ENCODE measurements at regions not wholly inside any gene's neighbourhood (a gene's known extent, or its start where the extent isn't known, plus 50 kb on each side); places are given as distances from the start of the nearest gene placed in this dataset.

GRCh38 chr12:128077917-128078298 is 189.1 kb upstream of the TMEM132C start:
- Mint-ChIP-seq H3K27ac (no peak overlapping the region), H3K36me3 (ENCODE audit: low read depth) (peaks cover 50% of the 10 kb centered on the region), H3K27me3 (ENCODE audit: insufficient read depth, low read depth, poor library complexity) (peaks cover 8% of the 10 kb centered on the region), H3K4me1 (no peaks in the 10 kb centered on the region), H3K4me3 (no peak overlapping the region), H3K9me3 (peaks cover 100% of the 10 kb centered on the region)
- ATAC-seq = no peak
- Histone ChIP-seq H3K79me2 (replicated peaks; ENCODE audit: insufficient read depth) (no peaks in the 10 kb centered on the region), H4K20me1 (replicated peaks; ENCODE audit: insufficient read depth) (no peaks in the 10 kb centered on the region), H3K27me3 (ENCODE audit: insufficient read depth) (no peaks in the 10 kb centered on the region), H3K4me1 (ENCODE audit: insufficient read depth) (no peaks in the 10 kb centered on the region), H3K36me3 (ENCODE audit: insufficient read depth) (no peaks in the 10 kb centered on the region), H2AFZ (no peak overlapping the region), H3K4me2 (no peak overlapping the region), H3K9me2 (ENCODE audit: insufficient read depth) (no peaks in the 10 kb centered on the region), H3K27ac (ENCODE audit: low read depth) (no peak overlapping the region), H3F3A (replicated peaks; ENCODE audit: low read depth) (no peaks in the 10 kb centered on the region), H3K4me3 (no peak overlapping the region)
- DNase-seq (ENCODE audit: low spot score) = no peak
- no peak for TF ChIP-seq ZNF114 (CRISPR knock-in tag; IDR thresholded peaks at IDR 0.05)
- TF ChIP-seq CTCF (conservative IDR thresholded peaks at IDR 0.05; ENCODE audit: low read depth in 2 of 2) = no peak
- TF ChIP-seq EZH2 (IDR thresholded peaks at IDR 0.05; ENCODE audit: low read depth, unreplicated experiment) = no peak
- no peak for TF ChIP-seq ZNF331 (CRISPR knock-in tag; IDR thresholded peaks at IDR 0.05; ENCODE audit: low read depth)
- TF ChIP-seq NANOG (IDR thresholded peaks at IDR 0.05; ENCODE audit: borderline replicate concordance) = no peak
- no peak for TF ChIP-seq POLR2AphosphoS5 (IDR thresholded peaks at IDR 0.05; ENCODE audit: low read depth)
- TF ChIP-seq, protein P1, sequence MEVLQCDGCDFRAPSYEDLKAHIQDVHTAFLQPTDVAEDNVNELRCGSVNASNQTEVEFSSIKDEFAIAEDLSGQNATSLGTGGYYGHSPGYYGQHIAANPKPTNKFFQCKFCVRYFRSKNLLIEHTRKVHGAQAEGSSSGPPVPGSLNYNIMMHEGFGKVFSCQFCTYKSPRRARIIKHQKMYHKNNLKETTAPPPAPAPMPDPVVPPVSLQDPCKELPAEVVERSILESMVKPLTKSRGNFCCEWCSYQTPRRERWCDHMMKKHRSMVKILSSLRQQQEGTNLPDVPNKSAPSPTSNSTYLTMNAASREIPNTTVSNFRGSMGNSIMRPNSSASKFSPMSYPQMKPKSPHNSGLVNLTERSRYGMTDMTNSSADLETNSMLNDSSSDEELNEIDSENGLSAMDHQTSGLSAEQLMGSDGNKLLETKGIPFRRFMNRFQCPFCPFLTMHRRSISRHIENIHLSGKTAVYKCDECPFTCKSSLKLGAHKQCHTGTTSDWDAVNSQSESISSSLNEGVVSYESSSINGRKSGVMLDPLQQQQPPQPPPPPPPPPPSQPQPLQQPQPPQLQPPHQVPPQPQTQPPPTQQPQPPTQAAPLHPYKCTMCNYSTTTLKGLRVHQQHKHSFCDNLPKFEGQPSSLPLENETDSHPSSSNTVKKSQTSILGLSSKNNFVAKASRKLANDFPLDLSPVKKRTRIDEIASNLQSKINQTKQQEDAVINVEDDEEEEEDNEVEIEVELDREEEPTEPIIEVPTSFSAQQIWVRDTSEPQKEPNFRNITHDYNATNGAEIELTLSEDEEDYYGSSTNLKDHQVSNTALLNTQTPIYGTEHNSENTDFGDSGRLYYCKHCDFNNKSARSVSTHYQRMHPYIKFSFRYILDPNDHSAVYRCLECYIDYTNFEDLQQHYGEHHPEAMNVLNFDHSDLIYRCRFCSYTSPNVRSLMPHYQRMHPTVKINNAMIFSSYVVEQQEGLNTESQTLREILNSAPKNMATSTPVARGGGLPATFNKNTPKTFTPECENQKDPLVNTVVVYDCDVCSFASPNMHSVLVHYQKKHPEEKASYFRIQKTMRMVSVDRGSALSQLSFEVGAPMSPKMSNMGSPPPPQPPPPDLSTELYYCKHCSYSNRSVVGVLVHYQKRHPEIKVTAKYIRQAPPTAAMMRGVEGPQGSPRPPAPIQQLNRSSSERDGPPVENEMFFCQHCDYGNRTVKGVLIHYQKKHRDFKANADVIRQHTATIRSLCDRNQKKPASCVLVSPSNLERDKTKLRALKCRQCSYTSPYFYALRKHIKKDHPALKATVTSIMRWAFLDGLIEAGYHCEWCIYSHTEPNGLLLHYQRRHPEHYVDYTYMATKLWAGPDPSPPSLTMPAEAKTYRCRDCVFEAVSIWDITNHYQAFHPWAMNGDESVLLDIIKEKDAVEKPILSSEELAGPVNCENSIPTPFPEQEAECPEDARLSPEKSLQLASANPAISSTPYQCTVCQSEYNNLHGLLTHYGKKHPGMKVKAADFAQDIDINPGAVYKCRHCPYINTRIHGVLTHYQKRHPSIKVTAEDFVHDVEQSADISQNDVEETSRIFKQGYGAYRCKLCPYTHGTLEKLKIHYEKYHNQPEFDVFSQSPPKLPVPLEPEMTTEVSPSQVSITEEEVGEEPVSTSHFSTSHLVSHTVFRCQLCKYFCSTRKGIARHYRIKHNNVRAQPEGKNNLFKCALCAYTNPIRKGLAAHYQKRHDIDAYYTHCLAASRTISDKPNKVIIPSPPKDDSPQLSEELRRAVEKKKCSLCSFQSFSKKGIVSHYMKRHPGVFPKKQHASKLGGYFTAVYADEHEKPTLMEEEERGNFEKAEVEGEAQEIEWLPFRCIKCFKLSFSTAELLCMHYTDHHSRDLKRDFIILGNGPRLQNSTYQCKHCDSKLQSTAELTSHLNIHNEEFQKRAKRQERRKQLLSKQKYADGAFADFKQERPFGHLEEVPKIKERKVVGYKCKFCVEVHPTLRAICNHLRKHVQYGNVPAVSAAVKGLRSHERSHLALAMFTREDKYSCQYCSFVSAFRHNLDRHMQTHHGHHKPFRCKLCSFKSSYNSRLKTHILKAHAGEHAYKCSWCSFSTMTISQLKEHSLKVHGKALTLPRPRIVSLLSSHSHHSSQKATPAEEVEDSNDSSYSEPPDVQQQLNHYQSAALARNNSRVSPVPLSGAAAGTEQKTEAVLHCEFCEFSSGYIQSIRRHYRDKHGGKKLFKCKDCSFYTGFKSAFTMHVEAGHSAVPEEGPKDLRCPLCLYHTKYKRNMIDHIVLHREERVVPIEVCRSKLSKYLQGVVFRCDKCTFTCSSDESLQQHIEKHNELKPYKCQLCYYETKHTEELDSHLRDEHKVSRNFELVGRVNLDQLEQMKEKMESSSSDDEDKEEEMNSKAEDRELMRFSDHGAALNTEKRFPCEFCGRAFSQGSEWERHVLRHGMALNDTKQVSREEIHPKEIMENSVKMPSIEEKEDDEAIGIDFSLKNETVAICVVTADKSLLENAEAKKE (CRISPR knock-in tag; IDR thresholded peaks at IDR 0.05) = no peak
- no peak for TF ChIP-seq STAT1 (IDR thresholded peaks at IDR 0.05; ENCODE audit: unreplicated experiment)
- TF ChIP-seq, protein P2, sequence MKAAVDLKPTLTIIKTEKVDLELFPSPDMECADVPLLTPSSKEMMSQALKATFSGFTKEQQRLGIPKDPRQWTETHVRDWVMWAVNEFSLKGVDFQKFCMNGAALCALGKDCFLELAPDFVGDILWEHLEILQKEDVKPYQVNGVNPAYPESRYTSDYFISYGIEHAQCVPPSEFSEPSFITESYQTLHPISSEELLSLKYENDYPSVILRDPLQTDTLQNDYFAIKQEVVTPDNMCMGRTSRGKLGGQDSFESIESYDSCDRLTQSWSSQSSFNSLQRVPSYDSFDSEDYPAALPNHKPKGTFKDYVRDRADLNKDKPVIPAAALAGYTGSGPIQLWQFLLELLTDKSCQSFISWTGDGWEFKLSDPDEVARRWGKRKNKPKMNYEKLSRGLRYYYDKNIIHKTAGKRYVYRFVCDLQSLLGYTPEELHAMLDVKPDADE (IDR thresholded peaks at IDR 0.05) = no peak
